Karpas-422 (cell line): ENCODE measurements at regions not wholly inside any gene's neighbourhood (a gene's known extent, or its start where the extent isn't known, plus 50 kb on each side); places are given as distances from the start of the nearest gene placed in this dataset.

Experiments used
- DNase-seq: peaks from one replicate; pipeline ENCODE4 v3.0.0-alpha.2; 2015
- H2AFZ ChIP-seq: fragments of 200-600 bp; sonication (generic); 2 replicates; pipeline ENCODE4 v1.6.1; 2014; ENCODE audit warnings: antibody characterized with exemption, low read length, mixed read lengths
- H3K27ac ChIP-seq: fragments of 200-600 bp; sonication (generic); 2 replicates; pipeline ENCODE4 v1.5.1; 2014; ENCODE audit warnings: mild to moderate bottlenecking, low read length, moderate library complexity
- H3K27me3 ChIP-seq: fragments of 200-600 bp; sonication (generic); 2 replicates; pipeline ENCODE4 v1.6.1; 2014; ENCODE audit warnings: low read length, mixed read lengths
- H3K36me3 ChIP-seq: fragments of 200-600 bp; sonication (generic); 2 replicates; pipeline ENCODE4 v1.6.1; 2014; ENCODE audit warnings: low read length, mixed read lengths; ENCODE audit not compliant: insufficient read depth
- H3K4me1 ChIP-seq: fragments of 200-600 bp; sonication (generic); 2 replicates; pipeline ENCODE4 v1.6.1; 2014; ENCODE audit warnings: mild to moderate bottlenecking, low read length, mixed read lengths
- H3K4me2 ChIP-seq: fragments of 200-600 bp; sonication (generic); 2 replicates; pipeline ENCODE4 v1.6.1; 2014; ENCODE audit warnings: low read length, low read depth, mild to moderate bottlenecking; ENCODE audit not compliant: poor library complexity, severe bottlenecking
- H3K4me3 ChIP-seq: fragments of 200-600 bp; sonication (generic); 2 replicates; pipeline ENCODE4 v1.5.1; 2014; ENCODE audit warnings: mild to moderate bottlenecking, antibody characterized with exemption, low read length, mixed read lengths
- H3K79me2 ChIP-seq: fragments of 200-600 bp; sonication (generic); 2 replicates; pipeline ENCODE4 v1.6.1; 2014; ENCODE audit warnings: mild to moderate bottlenecking, low read length, mixed read lengths
- H3K9ac ChIP-seq: fragments of 200-600 bp; sonication (generic); 2 replicates; pipeline ENCODE4 v1.6.0; 2014; ENCODE audit warnings: low read length
- H3K9me2 ChIP-seq: fragments of 200-600 bp; sonication (generic), shearing (Covaris generic); replicated peaks from 2 replicates; pipeline ENCODE4 v1.6.0; 2014; ENCODE audit warnings: mild to moderate bottlenecking, low read length, moderate library complexity; ENCODE audit not compliant: insufficient read depth
- H3K9me3 ChIP-seq: fragments of 300-700, 200-600 bp; sonication (generic); 2 replicates; pipeline ENCODE4 v1.6.1; 2014; ENCODE audit warnings: low read length, mixed read lengths
- H4K20me1 ChIP-seq: fragments of 200-600 bp; sonication (generic); 2 replicates; pipeline ENCODE4 v1.6.1; 2014; ENCODE audit warnings: mild to moderate bottlenecking, antibody characterized with exemption, low read length, low read depth; ENCODE audit not compliant: insufficient read depth

DNA sequence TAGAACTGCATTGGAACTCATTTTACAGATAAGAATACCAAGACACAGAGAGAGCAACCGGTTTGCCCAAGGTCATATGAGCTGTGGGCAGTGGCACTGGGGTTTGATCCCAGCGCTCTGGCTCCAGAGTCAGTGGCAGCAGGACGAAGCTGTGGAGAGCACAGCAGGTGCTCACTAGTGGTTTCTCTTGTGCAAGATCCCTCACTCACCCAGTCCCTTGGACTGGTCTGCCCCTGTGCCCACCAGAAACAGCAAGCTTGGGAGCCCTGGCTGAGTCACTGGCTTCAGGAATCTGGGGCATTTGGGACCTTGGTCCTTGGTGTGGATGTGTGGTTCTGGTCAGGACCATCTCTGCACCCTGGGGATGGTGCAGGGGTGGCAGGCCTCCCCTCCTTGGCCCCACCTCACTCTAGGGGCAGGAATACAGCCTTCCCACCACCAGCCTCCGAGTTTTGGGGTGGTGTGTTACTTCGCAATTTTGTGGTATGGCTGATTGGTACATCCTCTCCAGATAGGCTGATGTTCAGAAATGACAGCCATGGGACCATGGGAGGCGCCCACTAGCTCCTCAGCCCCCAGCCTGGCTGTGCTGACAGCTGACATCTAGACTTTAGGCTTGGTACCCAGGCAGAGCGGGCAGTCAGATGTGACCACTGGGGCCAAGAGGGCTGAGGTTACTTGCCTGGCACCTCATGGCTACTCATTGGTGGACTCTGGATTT is 104.6 kb downstream of the LSM3 start:
- Histone ChIP-seq H3K9me2 (no peaks in the 10 kb centered on the region), H3K4me3 (no peak overlapping the region), H3K27ac (no peak overlapping the region), H2AFZ (no peak overlapping the region), H3K4me2 (no peak overlapping the region), H3K9me3 (no peaks in the 10 kb centered on the region), H3K4me1 (no peaks in the 10 kb centered on the region), H3K36me3 (no peaks in the 10 kb centered on the region), H3K79me2 (no peaks in the 10 kb centered on the region), H3K9ac (no peak overlapping the region), H4K20me1 (no peaks in the 10 kb centered on the region), H3K27me3 (no peaks in the 10 kb centered on the region)
- no peak for DNase-seq

DNA sequence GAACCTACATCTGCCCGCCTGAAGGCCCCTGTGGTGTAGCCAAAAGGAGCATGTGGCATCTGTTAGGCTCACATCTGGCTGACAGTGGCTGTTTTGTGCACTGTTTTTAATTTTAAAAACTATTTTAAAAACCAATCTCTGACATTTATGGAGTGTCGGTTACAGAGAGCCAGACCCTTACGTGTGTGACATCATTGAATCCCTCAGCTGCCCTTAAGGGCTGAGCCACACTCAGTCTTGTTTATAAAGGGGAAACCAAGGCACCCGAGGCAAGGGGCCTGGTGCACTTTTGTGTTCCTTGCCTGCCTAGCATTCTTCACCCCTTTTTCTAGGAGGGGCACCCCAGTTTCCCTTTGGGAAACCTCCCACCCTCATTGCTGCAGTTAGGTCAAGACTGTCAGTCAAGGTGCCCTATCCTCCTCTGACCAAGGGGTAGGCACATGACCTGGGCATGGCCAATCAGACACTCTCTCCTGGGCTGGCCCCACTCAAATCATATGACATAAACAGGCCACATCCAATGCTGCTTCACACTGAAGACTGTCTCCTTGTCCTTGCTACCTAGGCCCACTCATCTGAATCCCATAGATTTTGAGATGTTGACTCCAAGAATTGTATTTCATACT is 105.3 kb downstream of the LSM3 start:
- no peaks in the 10 kb centered on the region for H3K27me3 ChIP-seq
- H3K4me3 ChIP-seq, result no peak overlapping the region
- no peak overlapping the region for H3K27ac ChIP-seq
- no peak overlapping the region for H2AFZ ChIP-seq
- H3K4me2 ChIP-seq, result no peak overlapping the region
- H3K79me2 ChIP-seq, result no peaks in the 10 kb centered on the region
- H3K9me3 ChIP-seq, result no peaks in the 10 kb centered on the region
- H3K4me1 ChIP-seq, result no peaks in the 10 kb centered on the region
- no peaks in the 10 kb centered on the region for H3K9me2 ChIP-seq
- no peak overlapping the region for H3K9ac ChIP-seq
- no peaks in the 10 kb centered on the region for H4K20me1 ChIP-seq
- no peaks in the 10 kb centered on the region for H3K36me3 ChIP-seq
- no peak for DNase-seq

DNA sequence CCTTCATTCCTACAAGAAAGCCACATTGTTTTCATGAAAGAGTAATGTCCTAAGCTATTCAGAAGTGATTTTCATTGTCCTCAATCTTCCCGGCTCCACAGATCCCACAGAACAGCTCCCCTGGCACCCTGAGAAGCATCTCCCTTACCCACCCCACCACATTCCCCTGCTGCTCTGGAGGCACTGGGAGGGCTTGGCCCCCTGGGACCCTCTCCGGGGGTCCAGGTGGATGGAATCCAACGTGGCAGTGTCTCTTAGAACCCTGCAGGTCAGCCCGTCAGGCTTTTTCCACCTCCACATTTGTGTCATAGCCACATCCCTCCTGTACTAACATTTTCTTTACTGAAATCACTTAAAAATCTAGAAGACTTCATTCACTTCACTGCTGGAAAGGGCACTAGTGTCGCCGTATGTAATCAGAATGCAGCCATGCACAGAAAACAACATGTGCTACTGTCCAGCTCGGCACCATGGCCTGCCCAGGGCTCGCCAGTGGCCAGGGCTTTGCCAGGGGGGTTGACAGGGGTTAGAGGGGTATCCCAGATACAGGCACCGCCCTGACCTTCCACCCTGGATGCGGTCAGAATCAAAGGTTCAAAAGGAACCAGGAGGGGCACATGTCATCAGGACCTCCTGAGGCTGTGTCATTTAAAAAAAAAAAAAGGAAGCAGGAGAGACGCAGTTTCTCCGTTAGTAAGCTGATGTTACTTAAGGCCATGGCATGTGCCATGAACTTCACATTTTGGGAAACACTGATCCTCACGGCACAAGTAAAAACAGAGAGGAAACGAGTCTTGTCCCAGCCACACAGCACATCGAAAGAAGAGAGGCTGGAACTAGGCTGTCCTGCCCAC is 106.3 kb downstream of the LSM3 start:
- Histone ChIP-seq H3K27me3 (no peaks in the 10 kb centered on the region), H3K36me3 (no peaks in the 10 kb centered on the region), H3K4me3 (no peak overlapping the region), H3K79me2 (no peaks in the 10 kb centered on the region), H3K4me1 (no peaks in the 10 kb centered on the region), H4K20me1 (no peaks in the 10 kb centered on the region), H2AFZ (no peak overlapping the region), H3K27ac (no peak overlapping the region), H3K4me2 (no peak overlapping the region), H3K9me2 (no peaks in the 10 kb centered on the region), H3K9ac (no peak overlapping the region), H3K9me3 (no peaks in the 10 kb centered on the region)
- no peak for DNase-seq

DNA sequence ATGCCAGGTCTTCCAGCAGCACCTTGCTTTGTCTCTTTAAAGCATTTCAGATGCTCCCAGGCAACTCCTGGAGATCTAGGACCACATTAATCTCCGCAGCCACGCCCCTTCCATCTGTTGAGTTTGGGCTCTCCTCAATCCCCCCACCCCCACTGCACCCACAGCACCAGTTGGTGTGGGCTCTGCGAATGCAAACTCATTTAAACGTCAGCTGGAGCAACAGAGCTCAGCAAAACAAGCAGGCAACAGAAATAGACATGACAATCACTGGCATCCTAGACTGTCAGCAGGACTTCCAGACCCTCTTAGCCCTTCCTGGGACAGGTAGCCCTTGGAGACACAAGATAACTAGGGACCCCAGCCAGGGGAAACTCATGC is 106.9 kb downstream of the LSM3 start:
- Histone ChIP-seq H3K27me3 (no peaks in the 10 kb centered on the region), H3K9me3 (no peaks in the 10 kb centered on the region), H3K27ac (no peak overlapping the region), H3K4me2 (no peak overlapping the region), H3K9ac (no peak overlapping the region), H3K36me3 (no peaks in the 10 kb centered on the region), H3K4me3 (no peak overlapping the region), H2AFZ (no peak overlapping the region), H3K79me2 (no peaks in the 10 kb centered on the region), H3K4me1 (no peaks in the 10 kb centered on the region), H3K9me2 (no peaks in the 10 kb centered on the region), H4K20me1 (no peaks in the 10 kb centered on the region)
- no peak for DNase-seq

GRCh38 chr3:14286887-14287500 is 108.4 kb downstream of the LSM3 start:
- Histone ChIP-seq H3K4me3 (no peak overlapping the region), H3K9me3 (no peaks in the 10 kb centered on the region), H3K27me3 (no peaks in the 10 kb centered on the region), H3K4me2 (no peak overlapping the region), H3K4me1 (no peaks in the 10 kb centered on the region), H3K9ac (no peak overlapping the region), H3K27ac (no peak overlapping the region), H3K9me2 (no peaks in the 10 kb centered on the region), H4K20me1 (no peaks in the 10 kb centered on the region), H3K36me3 (no peaks in the 10 kb centered on the region), H2AFZ (no peak overlapping the region), H3K79me2 (no peaks in the 10 kb centered on the region)
- DNase-seq, result no peak

GRCh38 chr3:14288177-14288788 is 109.7 kb downstream of the LSM3 start:
- Histone ChIP-seq H3K4me2 (no peak overlapping the region), H3K9ac (no peak overlapping the region), H3K79me2 (no peaks in the 10 kb centered on the region), H3K9me3 (no peaks in the 10 kb centered on the region), H2AFZ (no peak overlapping the region), H4K20me1 (no peaks in the 10 kb centered on the region), H3K4me3 (no peak overlapping the region), H3K9me2 (no peaks in the 10 kb centered on the region), H3K27me3 (no peaks in the 10 kb centered on the region), H3K4me1 (no peaks in the 10 kb centered on the region), H3K27ac (no peak overlapping the region), H3K36me3 (no peaks in the 10 kb centered on the region)
- DNase-seq, result no peak

DNA sequence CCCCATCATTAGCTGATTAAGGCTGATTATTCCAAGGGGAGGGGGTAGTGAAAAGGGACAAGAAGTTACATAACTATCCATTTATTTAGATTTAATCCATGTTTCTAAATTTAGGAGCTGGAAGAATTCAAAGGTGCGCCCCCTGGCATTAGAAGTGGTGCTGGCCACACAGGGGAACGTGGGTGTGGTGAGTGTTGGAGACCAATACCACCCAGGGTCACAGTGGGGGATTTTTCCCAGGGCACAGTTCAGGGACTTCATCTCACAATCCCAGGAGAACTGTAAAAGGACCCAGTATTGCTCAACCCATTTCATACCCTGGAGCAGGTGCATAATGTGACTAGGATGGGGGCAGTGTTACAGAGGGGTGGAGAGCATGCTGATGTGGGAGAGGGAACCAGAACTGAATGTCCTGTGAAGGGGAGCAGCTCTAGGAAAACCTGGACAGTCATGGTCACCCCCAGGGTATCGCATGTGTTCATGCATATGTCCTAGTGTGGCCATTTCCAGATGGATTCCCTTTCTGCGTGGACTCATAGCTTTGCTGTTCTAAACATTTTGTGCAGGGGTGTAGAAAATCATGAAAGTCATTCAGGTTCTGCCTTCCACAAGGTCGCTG is 110.3 kb downstream of the LSM3 start:
- no peak overlapping the region for H3K27ac ChIP-seq
- no peak overlapping the region for H3K9ac ChIP-seq
- no peaks in the 10 kb centered on the region for H3K27me3 ChIP-seq
- no peak overlapping the region for H3K4me2 ChIP-seq
- DNase-seq, result no peak
- no peaks in the 10 kb centered on the region for H3K9me2 ChIP-seq
- no peaks in the 10 kb centered on the region for H3K79me2 ChIP-seq
- H3K9me3 ChIP-seq, result no peaks in the 10 kb centered on the region
- no peaks in the 10 kb centered on the region for H3K36me3 ChIP-seq
- no peak overlapping the region for H3K4me3 ChIP-seq
- H2AFZ ChIP-seq, result no peak overlapping the region
- no peaks in the 10 kb centered on the region for H3K4me1 ChIP-seq
- no peaks in the 10 kb centered on the region for H4K20me1 ChIP-seq
